Colon (tissue), 2 donors: ENCODE measurements at regions not wholly inside any gene's neighbourhood (a gene's known extent, or its start where the extent isn't known, plus 50 kb on each side); places are given as distances from the start of the nearest gene placed in this dataset.

Experiments used
- FAIRE-seq: peaks from 2 replicates; lab custom pipeline; 2012; peaks lifted over from hg19 to GRCh38; lab: Jason Lieb, UNC
- donor health status: control.
- donor health status: control.

DNA sequence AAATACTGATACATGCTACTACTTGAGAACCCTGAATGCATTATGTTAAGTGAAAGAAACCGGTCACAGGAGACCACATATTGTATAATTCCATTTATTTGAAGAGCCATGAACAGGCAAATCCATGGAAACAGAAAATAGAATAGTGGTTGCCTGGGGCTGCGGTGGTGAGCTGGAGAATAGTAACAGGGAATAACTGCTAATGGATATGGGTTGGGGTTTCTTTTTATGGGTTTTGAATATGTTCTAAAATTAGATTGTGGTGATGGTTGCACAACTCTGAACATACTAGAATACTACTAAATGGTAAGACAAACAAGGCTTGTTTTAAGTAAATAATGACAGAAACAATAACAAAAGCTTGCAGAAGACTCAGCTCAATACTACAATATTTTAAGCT, 293.0 kb downstream of the BTG1 start:
- no peak for FAIRE-seq

DNA sequence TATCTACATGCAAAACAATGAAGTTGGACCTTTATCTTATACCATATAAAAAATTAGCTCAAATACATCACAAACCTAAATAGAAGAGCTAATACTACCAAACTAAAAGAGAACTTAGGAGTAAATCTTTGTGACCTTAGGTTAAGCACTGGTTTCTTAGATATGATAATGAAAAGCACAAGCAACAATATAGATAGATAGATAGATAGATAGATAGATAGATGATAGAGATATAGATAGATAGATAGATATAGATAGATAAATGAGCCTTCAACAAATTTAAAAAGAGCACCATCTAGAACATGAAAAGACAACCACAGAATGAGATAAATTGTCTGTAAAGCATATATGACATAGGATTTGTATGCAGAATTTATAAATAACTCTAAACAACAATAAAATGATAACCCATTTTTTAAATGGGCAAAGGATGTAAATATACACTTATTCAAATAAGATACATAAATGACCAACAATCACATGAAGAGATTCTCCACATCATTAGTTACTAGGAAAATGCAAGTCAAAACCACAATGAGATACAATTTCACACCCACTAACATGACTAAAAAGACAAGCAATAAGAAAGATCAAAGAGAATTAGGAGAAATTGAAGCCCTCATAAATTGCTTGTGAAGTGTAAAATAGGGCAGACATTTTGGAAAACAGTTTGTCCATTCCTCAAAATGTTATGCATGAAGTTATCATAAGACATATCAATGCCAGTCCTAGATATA, 293.7 kb downstream of the BTG1 start:
- FAIRE-seq: peak; percentile 10

DNA sequence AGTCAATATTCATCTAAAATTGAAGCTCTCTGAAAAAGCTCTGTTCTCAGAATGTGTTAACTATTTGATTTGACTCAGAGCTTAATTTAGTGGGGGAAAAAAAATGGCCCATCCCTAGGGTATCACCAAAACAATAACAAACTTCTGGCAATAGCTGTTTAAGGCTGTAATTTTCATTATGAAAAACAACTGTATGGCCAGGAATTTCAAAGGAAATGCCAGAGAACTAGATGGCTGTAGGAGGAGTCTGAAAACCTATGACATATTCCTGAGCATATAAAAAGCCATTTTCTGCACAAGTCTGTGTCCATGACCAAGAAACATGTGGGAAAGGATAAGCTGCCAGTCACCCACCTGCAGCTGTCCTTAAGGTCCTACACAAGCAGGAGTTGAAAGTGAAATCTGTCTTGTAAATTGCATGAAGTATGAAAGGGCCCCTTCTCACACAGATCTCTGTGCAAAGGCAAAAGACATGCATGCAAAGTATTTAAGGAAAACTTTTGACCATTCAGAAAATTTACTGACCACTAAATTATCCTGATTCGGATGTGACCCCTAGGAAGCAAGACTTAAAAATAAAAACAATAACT, 299.1 kb downstream of the BTG1 start:
- FAIRE-seq: no peak

DNA sequence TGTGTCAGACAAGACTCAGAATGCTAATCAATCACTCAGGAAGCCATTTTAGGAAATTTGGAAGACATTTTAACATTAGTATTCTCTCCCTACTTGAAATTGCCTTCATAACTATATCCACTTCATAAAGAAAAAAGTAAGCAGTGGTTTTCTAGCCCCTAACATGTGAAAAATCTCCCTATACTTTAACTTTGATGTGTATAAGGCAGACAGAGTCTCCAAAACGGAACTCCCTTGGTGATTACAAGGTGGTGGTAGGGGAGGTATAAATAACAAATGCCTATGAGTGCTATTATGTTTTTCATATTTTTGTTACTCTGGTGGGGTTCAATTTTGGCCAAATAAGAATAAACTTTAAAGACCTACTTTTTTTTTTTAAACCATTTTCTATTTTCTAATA, 300.3 kb downstream of the BTG1 start:
- FAIRE-seq: no peak

DNA sequence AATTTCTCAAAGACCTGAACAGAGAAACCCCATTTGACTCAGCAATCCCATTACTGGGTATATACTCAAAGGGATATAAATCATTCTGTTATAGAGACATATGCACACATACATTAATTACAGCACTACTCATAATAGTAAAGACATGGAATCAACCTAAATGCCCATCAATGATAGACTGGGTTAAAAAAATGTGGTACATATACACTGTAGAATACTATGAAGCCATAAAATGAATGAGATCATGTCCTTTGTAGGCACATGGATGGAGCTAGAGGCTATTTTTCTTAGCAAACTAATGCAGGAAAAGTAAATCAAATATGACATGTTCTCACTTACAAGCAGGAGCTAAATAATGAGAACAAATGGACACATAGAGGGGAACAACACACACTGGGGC, 303.8 kb downstream of the BTG1 start:
- FAIRE-seq: no peak

DNA sequence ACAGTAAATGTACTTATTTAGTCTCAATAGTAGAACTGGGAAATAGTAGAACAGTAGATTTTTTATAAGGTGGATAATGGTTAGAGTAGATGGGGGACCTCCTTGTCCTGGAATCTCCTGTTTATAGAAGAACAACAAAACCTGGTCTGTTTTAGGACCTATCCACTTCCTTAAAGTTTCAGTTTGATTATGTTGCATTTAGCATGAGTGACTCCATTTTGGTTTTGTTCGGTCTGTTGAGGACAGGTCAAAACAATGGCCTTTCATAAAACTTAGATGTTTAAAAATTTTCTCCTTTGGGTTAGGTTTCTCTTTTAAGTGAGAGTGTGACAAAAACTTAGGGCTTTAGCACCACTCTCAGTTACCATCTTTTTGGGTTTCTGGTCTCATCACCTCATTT, 308.9 kb downstream of the BTG1 start:
- no peak for FAIRE-seq

DNA sequence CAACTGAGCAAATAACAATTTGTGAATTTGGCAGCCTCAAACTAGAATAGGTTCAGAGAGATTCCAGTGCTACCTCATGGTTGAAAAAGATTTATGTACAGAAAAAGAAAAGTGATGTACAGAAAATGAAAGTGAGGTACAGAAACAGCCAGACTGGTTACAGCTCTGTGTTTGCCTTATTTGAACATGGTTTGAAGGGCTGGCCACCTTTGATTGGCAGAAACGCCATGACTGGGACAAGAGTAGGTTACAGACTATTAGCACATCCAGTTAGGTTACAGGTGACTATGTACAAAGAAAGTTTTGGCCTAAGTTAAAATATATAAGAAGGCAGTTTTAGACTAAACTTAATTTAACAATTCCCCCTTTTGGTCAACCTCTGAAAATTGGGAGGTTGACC, 309.4 kb downstream of the BTG1 start:
- no peak for FAIRE-seq

DNA sequence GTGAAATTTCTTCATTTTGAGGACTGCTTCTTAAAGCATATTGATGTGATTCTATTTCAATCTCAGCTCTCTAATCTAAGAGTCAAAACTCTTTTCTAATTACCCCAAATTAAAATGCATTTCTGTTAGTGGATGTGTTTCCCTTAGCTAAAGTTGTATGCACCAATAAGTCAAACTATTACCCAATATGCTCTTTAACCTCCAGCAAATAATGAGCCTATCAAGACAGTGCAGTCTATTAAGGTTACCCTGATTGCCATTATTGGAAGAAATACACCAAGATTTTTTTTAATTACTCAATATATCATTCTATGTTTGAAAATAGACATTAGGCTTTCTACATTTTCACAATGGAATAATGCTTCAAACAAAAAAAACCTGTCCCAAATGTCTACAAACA, 310.0 kb downstream of the BTG1 start:
- no peak for FAIRE-seq

DNA sequence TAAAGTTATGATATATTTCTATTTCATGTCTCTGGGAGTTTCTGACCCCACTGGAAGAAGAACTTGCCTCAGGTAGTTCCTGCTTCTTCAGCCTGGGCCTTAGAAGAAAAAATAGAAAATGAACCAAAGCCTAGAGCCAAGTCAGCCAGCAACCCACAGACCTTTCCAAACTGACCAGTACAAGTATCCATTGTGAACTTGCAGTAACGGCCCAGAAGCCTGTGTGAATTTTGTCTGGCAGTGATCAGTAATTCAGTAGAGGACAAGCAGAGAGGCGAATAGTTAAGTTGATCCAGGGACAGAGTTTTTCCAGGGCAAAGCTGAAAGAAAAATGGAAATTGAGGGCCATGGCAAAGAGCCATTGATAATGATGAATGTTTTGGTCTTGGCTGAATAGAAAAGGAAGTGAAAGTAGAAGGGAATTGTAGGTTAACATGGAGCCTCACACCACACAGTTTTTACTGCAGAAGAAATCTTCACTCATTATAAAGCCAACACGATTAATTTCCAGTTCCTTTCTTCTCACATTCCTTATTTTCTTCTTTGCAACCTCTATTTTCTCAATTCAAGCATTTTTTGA, 311.8 kb downstream of the BTG1 start:
- no peak for FAIRE-seq

DNA sequence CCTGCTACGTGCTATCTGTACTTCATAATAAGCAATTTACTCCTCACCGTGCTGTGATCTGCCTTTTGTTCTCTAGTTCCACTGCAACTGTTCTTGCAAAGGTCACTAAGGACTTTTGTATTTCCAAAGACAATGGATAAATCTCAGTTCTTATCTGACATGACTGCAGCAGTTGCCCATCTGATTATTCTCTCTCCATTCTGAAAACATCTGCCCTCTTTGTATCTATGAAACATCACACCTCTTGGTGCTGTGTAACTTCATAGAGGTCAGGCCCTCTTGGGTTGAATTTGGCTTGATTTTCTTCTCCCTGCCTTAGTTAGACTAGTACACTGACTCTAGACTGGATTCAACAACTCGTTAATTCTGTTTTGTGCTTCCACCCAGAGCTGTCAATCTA, 319.6 kb downstream of the BTG1 start:
- FAIRE-seq: no peak

DNA sequence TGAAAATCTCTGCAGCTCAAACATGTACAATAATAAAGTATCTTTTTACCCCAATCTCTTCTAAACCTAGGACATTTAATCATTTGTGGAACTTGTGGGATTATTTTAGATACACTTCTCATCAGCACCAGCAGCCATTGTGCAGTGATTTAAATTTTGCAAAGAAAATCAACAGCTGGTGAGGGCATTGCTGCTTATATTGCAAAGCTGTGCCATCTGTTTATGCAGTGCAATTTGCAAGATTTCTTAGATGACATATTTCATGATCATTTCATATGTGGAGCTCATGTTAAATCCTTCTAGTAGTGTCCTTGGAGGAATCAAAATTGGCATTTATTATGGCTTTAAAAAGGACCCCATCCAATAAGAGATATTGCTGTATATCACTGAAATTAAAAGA, 320.7 kb downstream of the BTG1 start:
- FAIRE-seq: no peak

DNA sequence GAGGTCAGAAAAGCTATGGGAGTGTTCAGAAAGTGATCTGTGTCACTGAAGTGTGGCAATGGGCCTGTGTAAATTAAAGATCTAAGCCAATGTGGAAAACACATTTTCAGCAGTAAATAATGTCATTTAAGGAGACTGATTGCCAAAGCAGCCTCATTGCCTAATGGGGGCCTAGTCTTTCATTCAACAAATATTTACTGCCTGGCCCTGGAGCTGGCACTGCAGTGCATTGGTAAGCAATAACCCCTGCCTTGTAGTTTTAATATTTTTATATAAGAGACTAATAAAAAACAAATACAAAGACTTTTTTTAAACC, 326.6 kb downstream of the BTG1 start:
- FAIRE-seq: no peak

DNA sequence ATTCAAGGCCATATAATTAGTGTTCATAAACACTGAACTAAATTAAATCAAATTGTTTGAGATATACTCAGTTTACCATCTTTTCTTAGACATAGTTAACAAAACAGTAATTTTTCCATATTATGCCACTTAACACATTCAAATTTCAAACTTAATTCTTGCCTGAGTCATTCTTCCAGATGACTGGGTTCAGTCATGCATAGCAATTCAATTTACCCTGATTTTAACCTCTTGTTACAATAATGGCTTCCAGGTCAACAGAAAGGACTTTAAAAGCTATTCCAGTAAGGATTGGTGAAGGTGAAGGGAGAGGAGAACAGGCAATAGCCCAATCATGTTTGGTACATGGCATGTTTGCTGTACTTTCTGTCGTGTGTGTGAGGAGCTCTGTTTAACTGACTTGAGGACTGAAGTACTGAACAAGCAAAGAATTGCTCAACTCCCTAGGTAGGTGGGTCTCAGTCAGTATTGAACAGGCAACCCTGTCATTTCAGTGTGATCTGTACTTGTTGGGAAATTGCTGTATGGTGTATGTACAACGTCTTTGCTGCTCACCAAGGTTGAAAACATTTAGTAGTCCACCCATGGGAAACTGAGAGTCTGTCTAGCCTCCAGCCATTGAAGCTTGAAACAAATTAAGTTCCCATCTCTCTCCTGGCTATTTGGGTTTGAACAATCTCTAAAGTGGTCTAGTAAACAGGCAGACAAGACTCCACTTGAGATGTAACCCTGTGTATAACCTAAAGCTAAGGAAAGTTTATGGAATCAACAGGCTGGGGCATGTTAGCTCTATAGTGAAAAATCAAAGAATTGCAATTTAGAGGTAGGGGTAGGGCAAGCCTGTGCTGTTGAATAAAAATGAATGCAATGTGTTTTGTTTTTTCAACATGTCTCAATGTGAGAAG, 327.2 kb downstream of the BTG1 start:
- FAIRE-seq: no peak

DNA sequence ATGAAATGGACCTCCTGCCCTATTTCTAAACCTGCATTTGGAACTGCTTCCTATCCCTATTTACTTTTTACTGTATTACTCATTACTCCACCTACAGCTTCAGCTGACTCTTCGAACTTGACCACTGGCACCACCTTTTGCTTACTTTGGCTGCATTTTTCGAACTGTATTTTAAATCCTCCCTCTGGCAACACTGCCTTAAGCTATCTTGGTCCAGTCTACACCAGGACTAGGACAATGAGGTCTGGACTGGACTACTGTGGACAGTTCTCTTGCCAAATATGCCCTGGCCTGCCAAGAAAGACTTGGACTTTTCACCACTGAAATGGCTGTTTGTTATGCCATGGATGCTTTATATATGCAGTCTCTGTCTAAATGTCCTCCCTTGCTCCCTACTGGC, 328.1 kb downstream of the BTG1 start:
- no peak for FAIRE-seq

DNA sequence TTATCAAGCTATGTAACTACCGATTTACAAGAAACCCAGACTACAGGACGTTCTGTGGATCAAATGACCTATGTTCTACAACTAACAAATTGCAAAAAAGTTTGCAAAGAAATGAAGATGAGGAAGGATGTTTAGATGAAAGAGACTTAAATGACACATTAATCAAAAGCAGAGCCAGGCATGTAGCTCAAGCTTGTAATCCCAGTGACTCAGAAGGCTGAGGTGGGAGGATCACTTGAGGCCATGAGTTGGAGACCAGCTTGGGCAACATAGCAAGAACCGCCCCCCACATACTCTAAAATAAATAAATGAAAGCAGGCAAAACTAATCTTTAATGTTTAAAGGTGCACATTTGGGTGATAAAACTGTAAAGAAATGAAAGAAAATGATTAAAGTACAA, 331.9 kb downstream of the BTG1 start:
- no peak for FAIRE-seq

DNA sequence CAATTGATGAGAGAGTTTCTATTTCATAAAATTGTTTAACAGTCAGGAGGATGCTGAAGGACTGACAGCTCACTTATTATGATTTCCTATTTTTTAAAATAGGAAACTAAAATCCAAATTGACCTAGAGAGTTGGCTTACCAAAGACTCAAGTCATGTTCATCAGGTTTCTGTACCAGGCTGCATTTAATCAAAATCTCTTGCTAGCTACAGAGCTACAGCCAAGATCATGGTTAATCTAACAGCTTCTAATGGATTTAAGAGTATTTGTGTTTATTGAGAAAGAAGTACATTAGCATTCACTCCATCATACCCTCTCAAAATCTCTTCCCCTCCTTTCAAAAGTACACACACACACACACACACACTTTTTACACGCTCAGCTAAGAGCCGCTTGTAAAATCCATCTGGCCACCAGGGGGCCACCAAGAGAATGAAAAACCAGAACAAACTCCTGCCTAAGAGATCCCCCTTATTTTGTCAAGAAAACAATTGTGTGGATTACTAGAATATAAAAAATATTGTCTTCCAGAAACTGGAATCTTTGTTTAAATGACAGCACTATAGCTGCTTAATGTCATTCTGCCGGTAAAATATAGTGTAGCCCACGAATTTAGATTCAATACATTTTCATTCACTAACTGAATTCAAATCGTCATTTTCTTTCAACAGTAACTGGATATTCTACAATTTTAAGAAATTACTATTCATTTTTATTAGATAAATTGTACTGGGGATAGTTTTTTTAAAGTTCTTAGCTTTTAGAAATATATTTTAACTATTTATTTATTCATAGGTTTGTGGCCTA, 334.0 kb downstream of the BTG1 start:
- peak; percentile 84 for FAIRE-seq

DNA sequence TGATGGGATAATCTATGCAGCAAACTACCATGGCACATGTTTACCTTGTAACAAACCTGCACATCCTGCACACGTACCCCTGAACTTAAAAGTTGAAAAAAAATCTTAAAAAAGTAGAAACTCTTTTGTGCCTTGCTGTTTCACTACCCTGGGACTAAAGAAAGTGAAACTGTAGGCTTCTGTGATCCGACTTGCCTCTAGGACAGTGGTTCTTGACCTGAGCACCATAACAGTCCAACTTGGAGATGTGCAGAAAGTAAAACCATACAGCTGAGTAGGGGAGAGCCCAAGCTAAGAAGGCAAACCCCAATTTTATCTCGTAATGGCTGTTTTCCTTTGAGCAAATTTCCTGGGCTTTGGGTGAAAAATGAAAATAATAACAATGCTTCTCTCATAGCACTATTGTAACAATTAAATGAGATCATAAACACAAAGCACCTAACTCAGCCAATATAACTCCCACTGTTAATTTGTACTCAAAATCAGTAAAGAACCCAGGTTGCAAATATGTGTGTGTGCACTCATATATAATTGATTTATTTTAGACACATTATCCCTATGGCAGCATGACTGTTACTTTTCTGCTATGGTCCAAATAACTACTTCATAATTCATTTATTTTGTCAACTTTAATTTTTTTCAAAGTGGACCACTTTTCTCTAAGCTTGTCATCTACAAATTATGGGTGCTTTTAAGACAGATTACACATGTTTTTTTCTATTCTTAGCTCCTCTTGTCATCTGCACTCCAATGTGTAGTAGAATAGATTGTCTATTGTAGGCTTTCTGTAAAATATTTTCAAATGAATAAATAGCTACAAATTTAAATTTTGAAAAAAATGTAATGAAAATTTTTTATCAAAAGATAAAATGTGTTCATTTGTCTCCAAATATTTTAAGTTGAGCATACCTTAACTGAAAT, 334.9 kb downstream of the BTG1 start:
- peak; percentile 49 for FAIRE-seq

DNA sequence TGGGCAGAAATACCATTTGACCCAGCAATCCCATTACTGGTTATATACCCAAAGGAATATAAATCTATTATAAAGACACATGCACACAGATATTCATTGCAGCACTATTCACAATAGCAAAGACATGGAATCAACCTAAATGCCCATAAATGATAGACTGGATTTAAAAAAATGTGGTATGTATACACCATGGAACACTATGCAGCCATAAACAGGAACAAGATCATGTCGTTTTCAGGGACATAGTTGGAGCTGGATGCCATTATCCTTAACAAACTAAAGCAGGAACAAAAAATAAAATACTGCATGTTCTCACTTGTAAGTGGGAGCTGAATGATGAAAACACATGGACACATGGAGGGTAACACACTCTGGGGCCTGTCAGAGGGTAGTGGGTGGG, 335.6 kb downstream of the BTG1 start:
- FAIRE-seq: no peak

DNA sequence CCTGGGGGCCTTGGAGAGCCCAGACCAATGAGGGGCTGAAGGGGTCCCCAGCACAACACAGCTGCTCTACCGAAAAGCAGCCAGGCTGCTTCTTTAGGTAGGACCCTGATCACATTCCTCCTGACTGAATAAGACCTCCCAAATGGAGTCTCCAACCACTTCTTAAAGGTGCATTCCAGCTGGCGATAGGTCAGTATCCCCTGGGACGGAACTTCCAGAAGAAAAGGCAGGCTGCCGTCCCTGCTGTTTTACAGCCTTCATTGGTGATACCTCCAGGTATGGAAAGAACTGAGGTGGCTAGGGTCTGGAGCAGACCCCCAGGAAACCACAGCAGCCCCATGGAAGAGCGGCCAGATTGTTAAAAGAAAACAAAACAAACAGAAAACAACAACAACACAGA, 340.6 kb downstream of the BTG1 start:
- FAIRE-seq: no peak

DNA sequence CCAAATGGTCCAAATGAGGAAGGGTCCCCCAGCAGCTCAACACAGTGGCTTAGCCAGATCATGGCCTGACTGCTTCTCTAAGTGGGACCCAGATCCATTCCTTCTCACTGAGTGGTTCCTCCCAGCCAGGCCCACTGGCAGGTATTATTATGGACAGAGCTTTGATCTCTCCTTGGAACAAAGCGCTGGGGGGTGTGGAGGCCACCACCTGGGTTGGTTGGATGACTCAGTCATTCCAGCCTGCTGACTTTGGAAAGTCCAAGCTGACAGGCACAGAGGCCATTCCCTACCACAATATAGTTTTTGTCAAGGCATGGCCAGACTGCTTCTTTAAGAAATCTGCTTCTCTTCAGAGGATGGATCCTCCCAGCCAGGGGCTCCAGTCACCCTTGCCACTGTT, 341.1 kb downstream of the BTG1 start:
- no peak for FAIRE-seq

DNA sequence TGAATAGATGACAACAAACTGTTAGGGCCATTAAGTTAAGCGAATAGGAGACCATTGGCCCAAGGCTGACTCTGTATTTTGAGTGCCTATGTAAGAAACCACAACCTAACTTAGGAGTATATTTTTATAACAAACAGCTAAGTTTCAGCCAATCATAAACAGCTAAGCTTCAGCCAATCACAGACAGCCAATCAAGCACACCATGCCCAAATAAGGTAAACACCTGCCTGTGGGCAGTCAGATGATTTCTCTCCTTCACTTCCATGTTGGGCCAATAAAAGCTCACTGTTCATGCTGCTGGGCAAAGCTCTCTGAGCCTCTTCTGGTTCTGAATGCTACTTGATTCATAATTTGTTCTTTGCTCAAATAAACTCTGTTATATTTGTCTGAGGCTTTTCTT, 344.6 kb downstream of the BTG1 start:
- no peak for FAIRE-seq
